GM23338 (cell line): ENCODE measurements at regions not wholly inside any gene's neighbourhood (a gene's known extent, or its start where the extent isn't known, plus 50 kb on each side); places are given as distances from the start of the nearest gene placed in this dataset.

Source experiments
- ATAC-seq: fragments of 200-7000 bp; cut with Tn5 transposase; 3 replicates; pipeline ENCODE4 v1.9.1; 2020
- DNase-seq: peaks from one replicate; pipeline ENCODE4 v3.0.0-alpha.2; 2015; ENCODE audit warnings: low spot score
- H2AFZ ChIP-seq: fragments of 200-600 bp; sonication (generic); 2 replicates; pipeline ENCODE4 v1.8.0; 2016; ENCODE audit warnings: antibody characterized with exemption, mild to moderate bottlenecking, moderate library complexity
- H3F3A ChIP-seq: fragments of 200-600 bp; sonication (generic); replicated peaks from 2 replicates; pipeline ENCODE4 v1.8.0; 2017; ENCODE audit warnings: antibody characterized with exemption, mixed run types, low read depth
- H3K27ac ChIP-seq: fragments of 200-600 bp; sonication (generic); 2 replicates; pipeline ENCODE4 v1.6.1; 2016; ENCODE audit warnings: low read depth
- H3K27me3 ChIP-seq: fragments of 200-600 bp; sonication (generic); 2 replicates; pipeline ENCODE4 v1.8.0; 2016; ENCODE audit warnings: mild to moderate bottlenecking, mixed run types, moderate library complexity; ENCODE audit not compliant: insufficient read depth
- H3K36me3 ChIP-seq: fragments of 200-600 bp; sonication (generic); 2 replicates; pipeline ENCODE4 v1.8.0; 2016; ENCODE audit warnings: mild to moderate bottlenecking; ENCODE audit not compliant: insufficient read depth
- H3K4me1 ChIP-seq: fragments of 200-600 bp; sonication (generic); 2 replicates; pipeline ENCODE4 v1.8.0; 2016; ENCODE audit warnings: mild to moderate bottlenecking, moderate library complexity; ENCODE audit not compliant: insufficient read depth
- H3K4me2 ChIP-seq: fragments of 200-600 bp; sonication (generic); 2 replicates; pipeline ENCODE4 v1.7.1; 2017; ENCODE audit warnings: mixed run types
- H3K4me3 ChIP-seq: fragments of 200-600 bp; sonication (generic); 2 replicates; pipeline ENCODE4 v1.6.1; 2016; ENCODE audit warnings: mixed run types
- H3K79me2 ChIP-seq: fragments of 200-600 bp; sonication (generic); replicated peaks from 2 replicates; pipeline ENCODE4 v1.8.0; 2017; ENCODE audit warnings: mild to moderate bottlenecking; ENCODE audit not compliant: insufficient read depth
- H3K9me2 ChIP-seq: fragments of 200-600 bp; sonication (generic); 2 replicates; pipeline ENCODE4 v1.8.0; 2017; ENCODE audit not compliant: insufficient read depth
- H4K20me1 ChIP-seq: fragments of 200-600 bp; sonication (generic); replicated peaks from 2 replicates; pipeline ENCODE4 v1.8.0; 2017; ENCODE audit warnings: mild to moderate bottlenecking; ENCODE audit not compliant: insufficient read depth
- H3K27ac Mint-ChIP-seq: 2 replicates; pipeline ENCODE4 v1.8.0; 2020; ENCODE audit warnings: inconsistent platforms, mild to moderate bottlenecking, moderate library complexity, mixed read lengths
- H3K27me3 Mint-ChIP-seq: 3 replicates; pipeline ENCODE4 v1.8.0; 2022; ENCODE audit warnings: low read depth, mild to moderate bottlenecking, moderate library complexity, mixed read lengths, inconsistent platforms; ENCODE audit not compliant: insufficient read depth, poor library complexity
- H3K36me3 Mint-ChIP-seq: 3 replicates; pipeline ENCODE4 v1.8.0; 2021; ENCODE audit warnings: low read depth, mild to moderate bottlenecking, inconsistent platforms, moderate library complexity, mixed read lengths
- H3K4me1 Mint-ChIP-seq: 3 replicates; pipeline ENCODE4 v1.8.0; 2020; ENCODE audit warnings: mild to moderate bottlenecking, inconsistent platforms, mixed read lengths
- H3K4me3 Mint-ChIP-seq: 3 replicates; pipeline ENCODE4 v1.8.0; 2021; ENCODE audit warnings: moderate library complexity, mild to moderate bottlenecking, inconsistent platforms, mixed read lengths
- H3K9me3 Mint-ChIP-seq: 3 replicates; pipeline ENCODE4 v1.8.0; 2020; ENCODE audit warnings: moderate library complexity, mild to moderate bottlenecking, inconsistent platforms, mixed read lengths
- CREB1 ChIP-seq: fragments of 250-450 bp; sonication (Bioruptor Pico); IDR thresholded peaks from 2 replicates; pipeline ENCODE4 v1.5.0; 2020; ENCODE audit warnings: low read depth, mild to moderate bottlenecking, moderate library complexity
- EZH2 ChIP-seq: fragments of 200-600 bp; sonication (generic); IDR thresholded peaks from one replicate; pipeline ENCODE4 v1.8.0; 2017; ENCODE audit warnings: antibody characterized with exemption, mild to moderate bottlenecking, low read depth; ENCODE audit not compliant: unreplicated experiment
- EZH2phosphoT487 ChIP-seq: fragments of 200-600 bp; sonication (generic); IDR thresholded peaks from one replicate; pipeline ENCODE4 v1.8.1; 2018; ENCODE audit warnings: antibody characterized with exemption; ENCODE audit not compliant: unreplicated experiment
- ZNF331 ChIP-seq: fragments of 250-450 bp; sonication (Bioruptor Pico); IDR thresholded peaks from 2 replicates; pipeline ENCODE4 v1.5.0; 2020; ENCODE audit warnings: low read depth, mild to moderate bottlenecking, moderate library complexity
- ZNF462 ChIP-seq: fragments of 250-450 bp; sonication (Bioruptor Pico); IDR thresholded peaks from 2 replicates; pipeline ENCODE4 v1.5.0; 2020; ENCODE audit warnings: mild to moderate bottlenecking, moderate library complexity
- TF ChIP-seq, protein P1 (sequence below), 2 experiments: fragments of 200-600 bp in 1 of 2; sonication (generic) in 1 of 2; conservative IDR thresholded peaks; 2 replicates each; pipeline versions ENCODE4 v1.5.1 to v1.6.1; 2016 to 2017; ENCODE audit warnings: antibody characterized with exemption in 2 of 2, low read depth in 2 of 2, mild to moderate bottlenecking in 2 of 2, moderate library complexity in 1 of 2

DNA sequence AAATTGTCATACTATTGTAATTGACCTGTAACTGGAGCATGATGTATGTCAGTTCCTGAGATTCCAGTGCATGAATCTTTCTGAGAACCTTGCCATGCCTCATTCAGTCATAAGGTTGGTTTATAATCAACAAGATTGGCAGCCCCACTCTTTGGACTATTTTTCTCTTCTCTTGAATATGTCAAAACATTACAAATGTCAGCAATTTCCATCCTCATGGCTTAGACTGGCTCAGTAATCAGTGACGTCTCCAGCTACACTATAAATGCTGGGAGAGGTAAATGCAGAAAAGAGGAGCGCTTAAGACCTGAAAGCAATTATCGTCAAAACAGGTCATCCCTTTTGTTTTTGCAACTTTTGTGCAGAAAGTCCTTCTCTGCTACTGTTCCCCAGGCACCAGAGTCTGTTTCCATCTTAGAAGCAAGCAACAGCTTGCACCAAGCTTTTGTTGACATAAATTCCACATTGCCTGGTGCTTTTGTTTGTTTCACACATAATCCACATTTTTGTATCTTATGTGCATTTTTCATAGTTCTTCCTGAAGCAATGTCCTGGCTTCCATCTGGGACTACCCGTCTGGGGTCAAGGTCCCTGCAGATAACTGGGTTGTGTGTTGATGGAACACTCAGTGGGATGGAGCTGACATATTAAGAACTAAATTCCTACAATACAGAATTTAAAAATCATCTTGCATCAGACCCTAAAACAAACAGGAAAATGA, 149.8 kb downstream of the OSR1 start:
- H2AFZ ChIP-seq = no peak overlapping the region
- no peaks in the 10 kb centered on the region for H3K27me3 ChIP-seq
- TF ChIP-seq EZH2phosphoT487 = no peak
- Mint-ChIP-seq H3K4me1 (no peaks in the 10 kb centered on the region), H3K36me3 (no peaks in the 10 kb centered on the region), H3K4me3 (no peak overlapping the region), H3K9me3 (no peaks in the 10 kb centered on the region; the same call in 2 of the 3 replicates), H3K27ac (no peak overlapping the region), H3K27me3 (peaks cover 1% of the 10 kb centered on the region)
- no peaks in the 10 kb centered on the region for H3F3A ChIP-seq
- H3K4me2 ChIP-seq = no peak overlapping the region
- no peak overlapping the region for H3K4me3 ChIP-seq
- ATAC-seq = no peak
- no peaks in the 10 kb centered on the region for H3K4me1 ChIP-seq
- H3K27ac ChIP-seq = no peak overlapping the region
- no peaks in the 10 kb centered on the region for H3K79me2 ChIP-seq
- H3K36me3 ChIP-seq = no peaks in the 10 kb centered on the region
- no peaks in the 10 kb centered on the region for H4K20me1 ChIP-seq
- 0 out of 2 replicates have a peak, but pooled peaks cover 2% of the 10 kb centered on the region for H3K9me2 ChIP-seq
- no peak for DNase-seq

DNA sequence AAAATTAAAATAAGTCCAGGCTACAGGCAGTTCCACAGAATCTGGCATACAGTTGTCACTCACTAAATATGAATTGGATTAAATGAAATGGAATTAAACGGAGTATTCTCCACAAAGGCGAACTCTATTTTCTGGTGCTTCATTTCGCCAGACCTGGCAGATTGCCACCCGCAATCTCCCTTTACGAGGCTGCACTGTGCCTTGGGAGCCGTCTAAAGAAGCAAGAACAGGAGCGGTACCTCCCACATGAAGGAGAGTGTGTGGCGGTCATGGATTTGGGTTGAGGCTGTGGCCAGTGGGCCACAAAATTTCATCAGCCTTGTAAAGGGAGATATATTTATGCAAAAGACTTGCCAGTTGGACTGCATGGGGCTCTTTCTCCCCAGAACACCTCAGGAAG, 151.0 kb downstream of the OSR1 start:
- no peaks in the 10 kb centered on the region for H3K36me3 ChIP-seq
- DNase-seq = no peak
- Mint-ChIP-seq H3K27me3 (no peaks in the 10 kb centered on the region), H3K9me3 (no peaks in the 10 kb centered on the region; the same call in 2 of the 3 replicates), H3K4me1 (no peaks in the 10 kb centered on the region), H3K36me3 (no peaks in the 10 kb centered on the region), H3K27ac (no peak overlapping the region), H3K4me3 (no peak overlapping the region)
- no peaks in the 10 kb centered on the region for H3F3A ChIP-seq
- no peak overlapping the region for H3K27ac ChIP-seq
- H3K27me3 ChIP-seq = no peaks in the 10 kb centered on the region
- H3K9me2 ChIP-seq = 0 out of 2 replicates have a peak, but pooled peaks cover 2% of the 10 kb centered on the region
- H2AFZ ChIP-seq = no peak overlapping the region
- no peak overlapping the region for H3K4me2 ChIP-seq
- no peaks in the 10 kb centered on the region for H4K20me1 ChIP-seq
- TF ChIP-seq ZNF462 (CRISPR knock-in tag) (no peak), ZNF331 (CRISPR knock-in tag) (no peak), CREB1 (CRISPR knock-in tag) (no peak), EZH2 (no peak)
- TF ChIP-seq, protein P1, sequence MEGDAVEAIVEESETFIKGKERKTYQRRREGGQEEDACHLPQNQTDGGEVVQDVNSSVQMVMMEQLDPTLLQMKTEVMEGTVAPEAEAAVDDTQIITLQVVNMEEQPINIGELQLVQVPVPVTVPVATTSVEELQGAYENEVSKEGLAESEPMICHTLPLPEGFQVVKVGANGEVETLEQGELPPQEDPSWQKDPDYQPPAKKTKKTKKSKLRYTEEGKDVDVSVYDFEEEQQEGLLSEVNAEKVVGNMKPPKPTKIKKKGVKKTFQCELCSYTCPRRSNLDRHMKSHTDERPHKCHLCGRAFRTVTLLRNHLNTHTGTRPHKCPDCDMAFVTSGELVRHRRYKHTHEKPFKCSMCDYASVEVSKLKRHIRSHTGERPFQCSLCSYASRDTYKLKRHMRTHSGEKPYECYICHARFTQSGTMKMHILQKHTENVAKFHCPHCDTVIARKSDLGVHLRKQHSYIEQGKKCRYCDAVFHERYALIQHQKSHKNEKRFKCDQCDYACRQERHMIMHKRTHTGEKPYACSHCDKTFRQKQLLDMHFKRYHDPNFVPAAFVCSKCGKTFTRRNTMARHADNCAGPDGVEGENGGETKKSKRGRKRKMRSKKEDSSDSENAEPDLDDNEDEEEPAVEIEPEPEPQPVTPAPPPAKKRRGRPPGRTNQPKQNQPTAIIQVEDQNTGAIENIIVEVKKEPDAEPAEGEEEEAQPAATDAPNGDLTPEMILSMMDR (conservative IDR thresholded peaks at IDR 0.05; ENCODE audit: low read depth in 2 of 2) = no peak
- no peak for ATAC-seq
- no peaks in the 10 kb centered on the region for H3K4me1 ChIP-seq
- H3K79me2 ChIP-seq = no peaks in the 10 kb centered on the region
- H3K4me3 ChIP-seq = no peak overlapping the region
